Pulmonary artery endothelial cell (primary cell): ENCODE measurements at regions not wholly inside any gene's neighbourhood (a gene's known extent, or its start where the extent isn't known, plus 50 kb on each side); places are given as distances from the start of the nearest gene placed in this dataset.

Source experiments
- DNase-seq: peaks from one replicate; pipeline ENCODE4 v3.0.0-alpha.2; 2011; ENCODE audit warnings: low read depth, low spot score

DNA sequence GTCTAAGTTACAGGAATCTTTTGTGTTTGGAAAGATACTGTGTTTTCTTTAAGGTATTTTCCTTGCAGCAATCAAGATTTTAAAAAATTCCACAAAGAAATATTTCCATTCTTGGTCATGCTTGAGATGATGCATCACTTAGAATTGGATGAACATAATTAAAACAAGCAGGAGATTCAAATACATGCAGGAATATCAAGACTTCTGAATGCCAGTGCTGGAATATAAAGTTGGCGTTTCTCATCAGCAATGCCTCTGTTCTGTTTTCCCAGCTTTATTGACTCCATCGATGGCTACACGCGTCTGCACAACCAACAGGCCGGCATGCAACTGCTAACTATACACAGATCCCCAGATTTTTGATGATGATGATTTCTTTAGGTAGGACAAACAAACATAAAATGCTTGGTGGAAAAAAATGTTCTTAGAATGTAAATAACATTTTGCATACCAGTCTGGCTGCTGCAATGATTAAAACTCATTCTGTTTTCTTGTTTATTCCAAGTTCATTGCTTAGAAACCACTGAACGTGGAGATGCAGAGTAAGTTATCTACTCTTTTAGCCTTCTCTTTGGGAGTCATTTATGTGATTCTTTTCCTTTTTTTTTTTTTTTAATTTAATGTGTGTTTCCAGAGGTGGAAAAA lies 91.3 kb upstream of the FAM171A1 start:
- DNase-seq = no peak

DNA sequence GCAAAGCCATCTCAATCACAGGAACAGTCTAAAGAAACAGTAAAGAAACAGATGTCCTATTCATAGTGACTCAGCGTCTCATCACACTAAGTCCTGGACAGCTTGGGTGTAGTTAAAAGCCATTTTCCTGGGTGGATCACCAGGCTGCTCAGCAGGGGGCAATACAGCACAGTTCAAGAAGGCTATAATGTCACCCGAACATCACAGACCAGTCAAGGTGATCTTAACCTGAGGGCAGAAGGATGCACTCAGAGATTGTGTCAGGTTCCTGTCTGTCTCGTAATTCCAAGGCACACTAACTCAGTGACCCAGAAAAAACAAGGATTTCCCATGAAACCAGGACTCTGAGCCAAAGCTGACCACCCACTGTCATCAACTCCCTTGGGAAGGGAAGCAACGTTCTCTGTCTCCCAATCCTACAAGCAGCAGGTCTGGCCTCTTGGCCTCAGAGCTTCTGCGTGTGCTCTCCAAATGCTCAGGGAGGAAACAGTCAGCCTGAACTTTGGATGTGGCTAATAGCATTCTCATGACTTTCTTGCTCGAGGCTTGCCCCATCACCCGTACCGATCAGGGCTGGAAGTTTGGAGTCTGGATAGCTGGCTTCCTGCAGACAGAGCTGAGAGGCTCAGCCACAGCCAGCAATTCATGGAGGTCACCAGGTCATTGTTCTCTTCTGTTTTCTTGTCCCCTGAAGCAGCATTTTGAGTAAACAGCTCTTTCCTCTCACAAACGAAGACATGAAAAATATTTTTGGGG lies 90.4 kb upstream of the FAM171A1 start:
- peak; percentile 45 for DNase-seq

DNA sequence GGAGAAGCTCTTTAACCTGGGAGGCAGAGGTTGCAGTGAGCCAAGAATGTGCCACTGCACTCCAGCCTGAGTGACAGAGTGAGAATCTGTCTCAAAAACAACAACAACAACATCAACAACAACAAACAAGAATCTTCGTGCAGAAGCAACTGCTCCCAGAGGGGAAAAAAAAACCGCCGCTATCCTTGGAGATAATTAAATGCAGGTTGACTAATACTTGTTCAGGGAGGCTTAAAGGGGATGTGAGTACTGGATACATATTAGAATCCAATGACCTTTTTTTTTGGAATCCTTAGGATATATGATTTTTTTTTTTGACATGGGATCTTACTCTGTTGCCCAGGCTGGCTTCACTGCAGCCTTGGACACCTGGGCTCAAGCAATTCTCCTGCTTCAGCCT lies 89.6 kb upstream of the FAM171A1 start:
- DNase-seq = no peak

DNA sequence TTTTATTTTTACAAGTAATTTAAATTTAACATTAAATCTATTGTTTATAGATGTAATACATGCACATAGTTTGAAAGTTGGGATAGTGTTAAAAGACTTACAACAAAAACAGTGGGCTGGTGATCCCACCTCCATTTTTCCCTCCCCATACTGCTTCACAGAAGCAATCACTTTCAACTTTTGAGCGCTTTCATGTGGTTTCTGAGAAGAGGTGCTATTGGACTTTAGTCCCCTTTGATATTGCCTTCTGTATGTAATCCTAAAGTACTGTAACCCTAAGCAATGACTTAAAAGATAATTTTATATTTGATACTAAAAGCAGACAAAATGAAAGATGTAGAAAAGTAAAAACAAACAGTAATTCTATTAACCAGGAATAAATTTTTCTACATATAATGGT lies 88.1 kb upstream of the FAM171A1 start:
- DNase-seq = no peak

DNA sequence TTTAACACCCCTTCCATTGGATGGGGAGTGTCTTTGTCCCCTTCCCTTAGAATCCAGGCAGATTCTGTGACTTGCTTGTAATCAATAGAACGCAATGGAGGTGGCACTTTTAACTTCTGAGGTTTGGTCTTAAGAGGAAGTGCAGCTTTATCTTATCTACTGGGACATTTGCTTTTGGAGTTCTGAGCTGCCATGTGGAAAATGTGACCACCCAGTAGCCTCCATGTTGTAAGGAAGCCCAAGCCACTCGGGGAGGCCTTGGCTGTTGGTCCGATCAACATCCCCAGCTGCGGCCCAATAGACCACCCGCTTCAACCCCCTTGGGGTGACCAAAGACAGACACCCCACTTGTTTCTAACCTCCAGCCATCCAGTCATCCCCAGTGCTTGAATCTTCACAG lies 86.3 kb upstream of the FAM171A1 start:
- DNase-seq = no peak

DNA sequence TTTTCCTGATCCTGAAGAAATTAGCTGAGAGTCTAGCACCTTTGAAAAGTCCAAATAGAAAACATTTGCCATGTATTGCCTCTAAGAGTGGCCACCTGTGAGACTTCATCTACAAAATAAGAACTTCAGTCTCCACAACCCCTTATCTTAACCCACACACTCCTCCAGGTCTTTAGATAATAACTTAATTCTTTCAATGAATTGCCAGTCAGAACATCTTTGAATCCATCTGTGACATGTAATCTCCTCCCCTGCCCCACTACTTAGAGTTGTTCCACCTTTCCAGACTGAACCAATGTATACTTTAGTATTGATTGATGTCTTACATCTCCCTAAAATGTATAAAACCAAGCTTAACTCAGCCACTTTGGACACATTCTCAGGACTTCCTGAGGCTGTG lies 84.4 kb upstream of the FAM171A1 start:
- no peak for DNase-seq

DNA sequence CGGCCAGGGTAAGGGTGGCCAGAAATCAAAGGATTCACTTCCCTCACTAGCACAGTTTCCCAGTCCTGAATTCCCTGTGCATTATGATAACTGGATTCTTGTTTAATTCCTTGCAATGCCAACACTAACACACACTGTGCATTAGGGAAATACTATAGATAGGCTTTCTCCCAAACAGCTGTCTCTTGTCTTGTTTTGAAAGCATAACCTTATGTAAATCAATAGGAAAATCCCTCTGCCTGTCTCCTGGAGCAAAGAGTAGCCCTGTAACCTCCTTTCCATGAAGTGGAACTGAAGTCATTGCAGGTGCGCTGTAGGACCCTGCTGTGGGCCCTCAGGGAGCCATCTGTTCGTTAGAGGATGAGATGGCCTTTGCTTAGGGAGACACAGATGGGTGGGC lies 82.8 kb upstream of the FAM171A1 start:
- DNase-seq = no peak

DNA sequence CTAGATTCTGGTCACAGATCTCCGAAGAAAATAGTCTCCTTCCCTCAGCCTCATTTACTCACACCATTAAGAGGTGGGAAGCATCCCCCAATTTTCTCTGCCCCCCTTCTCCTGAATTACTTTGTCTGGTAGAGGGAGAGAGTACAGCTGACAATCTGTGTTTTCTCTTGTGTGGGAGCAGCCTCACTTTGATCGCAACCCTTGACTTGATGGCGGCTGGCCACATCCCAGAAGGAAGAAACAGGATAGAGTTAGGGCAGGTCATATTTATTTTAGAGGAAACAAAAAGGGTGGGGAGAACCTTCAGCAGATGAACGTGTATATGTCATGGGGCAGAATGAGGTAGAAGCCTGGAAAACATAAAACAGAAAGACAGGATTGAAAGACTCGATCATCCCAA lies 82.4 kb upstream of the FAM171A1 start:
- no peak for DNase-seq

DNA sequence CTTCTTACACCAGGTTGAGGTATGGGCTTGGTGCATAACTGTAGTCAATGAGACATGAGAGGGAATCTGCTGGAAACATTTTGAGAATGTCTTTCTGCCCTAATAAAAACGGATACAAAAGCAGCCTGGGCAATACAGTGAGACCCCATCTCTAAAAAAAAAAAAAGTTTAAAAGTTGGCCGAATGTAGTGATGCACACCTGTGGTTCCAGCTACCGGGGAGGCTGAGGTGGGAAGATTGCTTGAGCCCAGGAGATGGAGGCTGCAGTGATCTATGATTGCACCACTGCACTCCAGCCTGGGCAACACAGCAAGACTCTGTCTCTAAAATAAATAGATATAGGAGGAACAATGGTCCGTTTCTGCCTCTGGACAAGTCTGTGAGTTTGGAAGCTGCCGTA lies 81.5 kb upstream of the FAM171A1 start:
- DNase-seq = no peak

DNA sequence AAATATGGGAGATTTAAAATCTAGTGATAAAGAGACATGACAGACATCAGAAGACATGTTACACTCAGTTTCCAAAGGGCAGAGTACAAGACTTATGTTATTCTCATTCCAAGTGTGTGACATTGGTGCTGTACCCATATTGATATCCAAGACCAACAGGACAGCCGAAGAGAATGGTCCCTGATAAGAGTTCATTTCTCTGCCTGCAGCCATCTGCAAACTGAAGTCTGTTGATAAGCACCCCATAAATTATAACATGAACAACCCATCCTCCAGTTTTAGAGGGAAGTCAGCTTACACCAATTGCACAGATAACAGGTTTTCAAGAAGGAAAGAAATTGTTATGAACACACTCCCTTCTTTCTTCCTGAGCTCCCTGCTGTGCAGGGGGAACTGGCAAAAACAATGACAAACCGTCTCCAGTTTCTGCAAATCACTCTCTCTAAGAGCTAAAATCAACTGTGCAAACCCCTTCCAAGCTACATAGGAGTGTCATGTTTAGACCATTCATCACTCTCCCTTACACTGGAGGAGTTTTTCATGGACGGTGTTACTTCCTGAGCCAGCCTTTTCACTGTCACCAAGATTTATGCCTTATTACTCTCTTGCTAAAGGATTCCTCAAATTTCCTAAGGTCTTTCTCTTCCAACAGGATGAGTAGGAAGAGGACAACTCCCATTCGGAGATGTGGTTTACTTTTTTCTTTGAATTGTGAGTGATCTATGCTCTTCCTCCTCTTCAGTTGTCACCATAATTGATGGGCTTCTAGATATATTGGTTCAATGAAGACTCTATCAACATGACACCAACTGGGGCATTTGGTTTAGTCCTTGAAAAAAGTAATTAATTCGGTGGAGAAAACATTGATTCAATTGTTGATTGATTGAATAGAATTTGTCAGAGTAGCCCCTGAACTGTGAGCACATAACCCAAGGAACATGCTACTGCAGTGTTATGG lies 80.3 kb upstream of the FAM171A1 start:
- no peak for DNase-seq

DNA sequence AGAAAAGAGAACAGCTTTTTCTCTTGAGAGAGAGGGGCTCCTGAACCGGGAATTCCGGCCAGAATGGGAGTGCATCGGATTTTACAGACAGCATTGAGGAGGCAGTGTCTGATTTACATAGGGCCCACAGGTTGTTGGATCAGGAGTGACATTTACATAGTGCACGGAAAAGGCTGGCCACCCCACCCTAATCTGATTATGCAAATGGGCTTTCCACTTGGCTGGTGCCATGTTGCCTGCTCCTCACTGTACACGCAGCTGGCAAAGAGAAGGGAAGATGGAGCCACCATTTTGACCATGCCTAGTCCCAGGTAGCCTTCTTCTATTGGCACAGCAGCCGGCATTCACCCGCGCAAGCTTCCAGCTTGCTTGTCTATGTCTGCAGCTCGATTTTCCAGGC lies 77.5 kb upstream of the FAM171A1 start:
- DNase-seq = no peak

DNA sequence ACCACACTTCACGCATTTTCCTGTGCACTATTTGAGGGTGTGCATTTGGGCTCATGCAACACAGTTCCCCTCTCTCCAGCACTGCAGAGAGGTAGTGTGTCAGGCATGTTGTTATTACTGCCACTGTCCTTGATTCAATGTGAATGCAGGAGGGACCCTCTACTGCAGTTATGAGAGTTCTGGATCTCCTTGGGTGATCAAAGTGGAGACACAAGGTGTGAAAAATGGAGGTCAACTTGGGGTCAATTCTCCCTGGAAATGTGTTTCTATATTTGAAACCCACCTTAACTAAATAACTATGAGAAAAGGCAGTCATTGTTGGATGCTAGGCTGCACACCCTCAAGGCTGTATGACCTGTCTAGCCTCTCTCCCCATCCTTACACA lies 73.9 kb upstream of the FAM171A1 start:
- DNase-seq = no peak

DNA sequence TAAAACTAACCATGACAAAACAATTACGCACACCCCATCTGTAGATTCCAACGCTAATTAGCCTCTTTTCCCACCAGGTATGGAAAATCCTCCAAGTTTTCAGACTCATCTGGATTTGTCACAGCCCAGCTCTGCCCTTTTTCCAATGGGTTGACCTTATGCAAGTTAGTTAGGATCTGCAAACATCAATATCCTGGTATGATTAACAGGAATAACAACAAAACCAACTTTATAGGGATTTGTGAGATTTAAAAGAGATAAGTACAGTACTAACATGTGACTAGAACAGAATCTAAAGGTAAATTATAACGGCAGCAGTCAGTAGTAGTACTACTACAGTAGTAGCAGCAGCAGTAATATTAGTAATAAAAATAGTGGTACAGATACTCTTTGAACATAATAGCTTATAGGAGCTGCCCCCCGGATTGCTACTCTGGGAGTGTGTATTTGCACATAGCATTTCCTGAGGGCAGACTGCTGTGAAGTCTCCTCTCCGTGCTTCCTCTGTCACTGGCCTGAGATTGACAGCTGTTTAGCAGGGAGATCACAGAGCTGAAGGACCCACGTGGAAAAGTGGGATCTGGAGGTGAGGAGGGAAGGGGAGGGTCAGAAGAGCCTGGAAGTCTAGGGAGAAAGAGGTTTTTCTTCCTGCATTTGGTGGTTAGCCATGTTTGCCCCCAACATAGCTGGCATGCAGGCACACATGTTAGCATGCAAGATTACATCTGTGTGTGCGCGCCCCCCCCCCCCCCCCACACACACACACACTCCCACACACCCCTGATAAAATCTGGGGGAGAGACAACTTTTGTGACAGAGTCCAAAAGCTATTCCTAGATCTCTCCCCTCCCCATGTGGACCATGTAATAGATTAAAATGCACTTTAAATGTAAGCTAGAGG lies 73.3 kb upstream of the FAM171A1 start:
- DNase-seq = no peak

DNA sequence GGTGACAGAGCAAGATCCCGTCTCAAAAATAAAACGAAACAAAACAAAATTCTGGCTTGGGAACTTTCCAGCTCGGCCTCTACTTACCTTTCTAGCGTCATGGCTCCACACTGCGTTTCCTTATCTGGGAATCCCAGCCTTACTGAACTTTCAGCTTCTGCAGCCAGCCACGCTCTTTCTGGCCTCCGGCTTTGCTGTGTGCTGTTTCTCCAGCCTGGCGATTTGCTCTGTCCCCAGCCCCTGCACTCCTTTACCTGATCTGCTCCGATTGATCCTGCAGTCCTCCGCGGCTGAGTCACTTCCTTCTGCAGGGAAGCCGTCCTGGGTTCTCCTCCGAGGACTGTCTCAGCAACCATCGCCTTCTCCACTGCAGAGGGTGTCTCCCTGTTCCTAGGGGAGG lies 71.0 kb upstream of the FAM171A1 start:
- no peak for DNase-seq

DNA sequence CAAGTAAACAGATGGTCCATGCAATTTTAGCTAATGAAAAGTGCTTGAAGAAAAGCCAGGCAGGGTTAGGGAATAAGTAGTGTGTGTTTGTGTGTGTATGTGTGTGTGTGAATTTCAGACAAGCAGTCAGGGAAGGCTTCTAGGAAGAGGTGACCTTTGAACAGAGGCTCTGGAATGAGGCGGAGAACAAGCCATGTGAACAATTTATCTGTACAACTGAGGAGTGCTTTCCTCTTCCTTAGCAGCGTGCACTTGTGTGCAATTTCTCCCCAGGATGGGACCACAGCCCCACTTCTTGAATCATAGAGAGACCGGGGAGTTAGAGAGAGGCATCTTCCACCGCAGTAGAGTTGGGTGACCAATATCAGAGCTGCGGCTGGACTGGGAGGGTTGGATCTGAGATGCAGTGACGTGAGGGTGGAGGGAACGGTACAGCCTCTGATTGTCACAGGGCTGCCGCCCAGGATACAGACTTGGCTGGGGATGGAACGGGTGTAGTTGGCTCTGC lies 69.2 kb upstream of the FAM171A1 start:
- DNase-seq = no peak

DNA sequence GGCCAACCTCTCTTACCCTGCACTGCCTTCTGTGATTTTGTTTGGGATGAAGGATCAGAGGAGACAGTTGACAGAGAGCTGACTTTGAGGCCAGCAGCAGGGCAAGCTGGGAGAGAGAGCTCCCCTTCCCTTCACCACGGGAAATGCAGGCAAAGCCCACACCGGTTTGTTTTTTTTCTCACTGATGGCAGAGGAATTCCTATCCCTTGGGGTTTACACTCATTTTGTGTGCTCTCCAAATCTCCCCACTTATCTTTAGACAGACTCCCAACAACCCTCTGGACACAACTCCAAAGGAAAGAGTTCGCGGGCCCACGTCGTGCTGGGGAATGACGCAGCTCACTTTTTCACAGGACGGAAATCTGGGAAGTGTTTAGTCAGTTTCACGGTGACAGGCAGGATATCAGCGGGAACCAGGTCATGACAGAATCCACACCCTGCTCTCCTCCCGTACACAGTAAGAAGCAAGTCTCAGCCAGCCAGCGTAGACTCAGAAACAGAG lies 68.3 kb upstream of the FAM171A1 start:
- DNase-seq = peak; percentile 15

DNA sequence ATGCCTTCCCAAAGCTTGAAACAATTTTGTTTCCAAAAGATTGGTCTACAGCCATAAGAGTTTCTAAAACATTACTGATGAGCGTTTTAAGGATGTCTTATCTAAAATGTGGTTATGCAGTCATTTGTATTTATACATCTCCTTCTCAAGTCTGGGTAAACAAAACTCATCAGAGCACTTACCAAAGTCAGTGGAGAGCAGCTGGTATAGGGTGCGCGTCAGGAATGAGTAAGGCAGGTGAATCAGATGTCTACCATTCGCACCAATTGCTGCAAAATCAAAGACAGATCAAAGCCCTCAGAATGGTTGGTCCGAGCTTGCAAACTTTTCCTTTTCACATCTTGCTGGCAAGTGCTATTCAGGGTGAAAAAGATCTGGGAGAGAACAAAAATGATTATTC lies 65.6 kb upstream of the FAM171A1 start:
- DNase-seq = no peak

DNA sequence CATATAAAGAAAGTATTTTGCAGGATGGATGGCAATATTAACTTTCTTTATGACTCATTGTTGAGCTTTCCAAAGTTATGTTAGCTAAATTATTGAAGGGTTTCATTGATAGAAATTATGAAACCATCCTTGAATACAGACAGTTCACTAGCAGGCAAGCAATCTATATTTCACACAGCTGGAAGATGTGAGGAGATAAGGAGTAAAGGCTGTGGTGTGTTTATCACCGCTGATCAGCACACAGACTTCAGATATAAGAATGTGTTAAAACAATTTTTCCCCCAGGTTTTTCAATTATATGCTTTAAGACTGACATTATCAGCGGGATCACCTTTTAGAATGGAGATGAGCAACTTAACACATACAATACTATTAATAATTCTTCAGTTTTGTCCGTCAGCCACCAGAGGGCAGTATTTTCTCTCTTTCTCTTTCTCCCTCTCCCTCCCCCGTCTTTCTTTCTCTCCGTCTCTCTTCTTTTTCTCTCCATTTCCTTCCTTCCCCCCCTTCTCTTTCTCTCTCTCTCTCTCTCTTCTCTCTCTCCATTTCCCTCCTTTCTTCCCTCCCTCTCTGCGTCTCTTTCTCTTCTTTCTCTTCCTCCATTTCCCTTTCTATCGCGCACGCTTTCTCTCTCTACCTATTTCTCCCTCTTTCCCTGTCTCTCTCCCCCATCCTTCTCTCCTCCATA lies 62.9 kb upstream of the FAM171A1 start:
- DNase-seq = peak; percentile 30

DNA sequence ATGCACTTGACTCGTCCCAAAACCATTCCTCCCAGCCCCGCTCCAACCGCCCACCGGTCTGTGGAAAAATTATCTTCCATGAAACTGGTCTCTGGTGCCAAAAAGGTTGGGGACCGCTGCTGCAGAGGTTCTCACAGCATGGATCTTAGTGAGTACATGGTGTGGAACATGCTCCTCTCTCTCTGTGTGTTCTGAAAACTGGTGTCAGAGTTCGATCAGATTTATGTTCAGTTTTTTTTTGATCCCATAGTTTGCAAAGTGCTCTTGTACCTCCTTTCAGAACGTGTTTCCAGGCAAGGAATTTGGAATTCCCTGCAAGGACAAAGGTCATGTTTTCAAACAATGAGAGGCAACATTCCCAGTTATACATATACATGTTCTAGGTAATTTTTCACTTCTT lies 61.2 kb upstream of the FAM171A1 start:
- DNase-seq = no peak
